Inferior parietal cortex (tissue), 1 donor: ENCODE measurements at regions not wholly inside any gene's neighbourhood (a gene's known extent, or its start where the extent isn't known, plus 50 kb on each side); places are given as distances from the start of the nearest gene placed in this dataset.
"Not testable (repeated sequence)": the region's sequence is repeated elsewhere in the genome, so short reads cannot be mapped to it uniquely, and the experiment has no call there.

Source experiments
- DNase-seq: peaks from one replicate; pipeline ENCODE4 v3.0.0-alpha.2; 2016; ENCODE audit errors: extremely low spot score

GRCh38 chr22:46040471-46041465, 63.8 kb upstream of the WNT7B start:
- DNase-seq: no peak

DNA sequence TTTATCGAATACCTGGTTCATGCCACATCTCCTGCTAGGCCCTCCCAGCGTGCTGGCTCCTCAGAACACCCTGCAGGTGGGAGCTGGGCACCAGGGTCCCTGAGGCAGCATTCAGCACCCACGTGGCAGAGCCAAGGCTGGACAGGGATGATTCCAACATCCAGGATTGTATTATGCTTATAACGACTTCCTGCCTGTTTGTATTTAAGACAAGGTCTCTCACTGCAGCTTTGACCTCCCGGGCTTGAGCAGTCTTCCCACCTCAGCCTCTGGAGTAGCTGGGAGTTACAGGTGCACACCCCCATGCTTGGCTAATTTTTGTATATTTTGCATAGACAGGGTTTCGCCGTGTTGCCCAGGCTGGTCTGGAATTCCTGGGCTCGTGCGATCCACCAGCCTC, 64.7 kb upstream of the WNT7B start:
- no peak for DNase-seq

GRCh38 chr22:46042786-46043185, 65.8 kb upstream of the WNT7B start:
- no peak for DNase-seq

- no peak for DNase-seq
Observed at GRCh38 chr22:46043339-46043738, 66.4 kb upstream of the WNT7B start.

GRCh38 chr22:46043816-46044620, 67.1 kb upstream of the WNT7B start:
- DNase-seq: no peak

GRCh38 chr22:46044621-46045458, 67.9 kb upstream of the WNT7B start:
- DNase-seq: no peak

- no peak for DNase-seq
Observed at GRCh38 chr22:46045459-46046298, 68.7 kb upstream of the WNT7B start.

GRCh38 chr22:46046299-46046685, 69.3 kb upstream of the WNT7B start:
- DNase-seq: no peak

DNA sequence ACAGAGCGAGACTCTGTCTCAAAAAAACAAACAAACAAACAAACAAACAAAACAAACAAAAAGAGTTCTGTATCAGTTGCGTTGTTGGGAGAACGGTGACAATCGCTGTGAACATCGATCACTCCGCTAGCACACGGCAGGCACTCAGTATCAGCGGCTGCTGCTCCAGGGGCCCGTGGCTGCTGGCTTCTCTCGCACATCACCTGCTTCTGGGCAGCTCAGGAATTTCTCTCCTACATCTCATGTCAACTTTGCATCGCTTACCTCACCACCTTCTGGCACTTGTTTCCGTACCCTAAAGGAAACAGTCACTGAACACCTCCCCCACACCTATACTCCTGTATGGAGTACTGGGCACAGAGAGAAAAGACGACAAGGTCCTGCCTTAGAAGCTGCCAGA, 70.3 kb upstream of the WNT7B start:
- no peak for DNase-seq

- peak; percentile 30 for DNase-seq
Observed at GRCh38 chr22:46047841-46048595, 71.1 kb upstream of the WNT7B start.

- not testable (repeated sequence) for DNase-seq
Observed at GRCh38 chr22:46048661-46049060, 71.7 kb upstream of the WNT7B start.

- no peak for DNase-seq
Observed at GRCh38 chr22:46049726-46050450, 72.9 kb upstream of the WNT7B start.

- DNase-seq: no peak
Observed at GRCh38 chr22:46050451-46050845, 73.5 kb upstream of the WNT7B start.

GRCh38 chr22:46050916-46051614, 74.1 kb upstream of the WNT7B start:
- DNase-seq: no peak

- no peak for DNase-seq
Observed at GRCh38 chr22:46051646-46052045, 74.7 kb upstream of the WNT7B start.

DNA sequence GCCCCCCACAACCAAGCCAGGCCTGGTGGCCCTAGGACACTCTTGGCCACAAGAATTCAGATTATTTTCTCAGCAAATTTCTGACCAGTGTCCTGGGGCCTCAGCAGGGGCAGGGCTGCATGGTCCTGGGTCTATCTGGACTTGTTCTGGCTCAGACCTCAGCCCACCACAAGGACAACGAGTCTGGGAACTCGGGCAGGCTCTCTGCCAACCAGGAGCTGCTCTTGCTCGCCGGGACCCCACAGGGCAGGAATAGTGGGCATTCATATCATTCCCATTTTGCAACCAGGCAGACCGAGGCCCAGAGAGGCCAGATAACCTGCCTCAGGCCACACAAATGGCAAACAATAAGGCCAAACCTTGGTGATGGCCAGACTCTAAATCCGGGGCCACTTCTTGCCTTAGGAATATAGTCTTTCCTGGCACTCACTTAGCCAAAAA, 75.4 kb upstream of the WNT7B start:
- DNase-seq: no peak

GRCh38 chr22:46052801-46053562, 76.0 kb upstream of the WNT7B start:
- DNase-seq: peak; percentile 56

DNA sequence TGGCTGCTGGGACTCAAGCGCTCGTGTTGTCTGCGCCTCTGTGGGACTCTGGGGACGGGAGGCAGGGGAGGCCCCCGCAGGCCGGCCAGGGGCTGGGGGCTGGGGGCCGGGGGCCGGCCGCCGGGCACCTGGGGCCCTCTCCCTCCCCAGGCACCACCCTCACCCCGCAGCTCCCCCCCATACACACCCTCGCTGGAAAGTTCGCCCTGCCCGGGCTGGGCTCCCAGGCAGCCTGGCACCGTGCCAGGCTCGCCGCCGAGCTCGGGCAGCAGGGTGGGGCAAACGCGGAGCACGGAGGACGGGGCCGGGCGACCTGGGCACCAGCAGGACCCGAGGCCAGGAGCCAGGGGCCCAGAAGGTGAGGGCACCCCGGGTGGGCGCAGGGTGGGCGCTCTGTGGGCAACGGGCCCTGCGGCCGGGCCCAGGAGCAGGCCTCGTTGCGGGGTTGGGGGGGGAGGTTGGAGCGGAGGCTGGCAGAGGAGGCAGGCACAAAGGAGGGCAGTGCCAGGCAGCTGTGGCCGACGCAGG, 76.7 kb upstream of the WNT7B start:
- peak; percentile 74 for DNase-seq
